ENCODE measurements at regions not wholly inside any gene's neighbourhood (a gene's known extent, or its start where the extent isn't known, plus 50 kb on each side); places are given as distances from the start of the nearest gene placed in this dataset.

DNA sequence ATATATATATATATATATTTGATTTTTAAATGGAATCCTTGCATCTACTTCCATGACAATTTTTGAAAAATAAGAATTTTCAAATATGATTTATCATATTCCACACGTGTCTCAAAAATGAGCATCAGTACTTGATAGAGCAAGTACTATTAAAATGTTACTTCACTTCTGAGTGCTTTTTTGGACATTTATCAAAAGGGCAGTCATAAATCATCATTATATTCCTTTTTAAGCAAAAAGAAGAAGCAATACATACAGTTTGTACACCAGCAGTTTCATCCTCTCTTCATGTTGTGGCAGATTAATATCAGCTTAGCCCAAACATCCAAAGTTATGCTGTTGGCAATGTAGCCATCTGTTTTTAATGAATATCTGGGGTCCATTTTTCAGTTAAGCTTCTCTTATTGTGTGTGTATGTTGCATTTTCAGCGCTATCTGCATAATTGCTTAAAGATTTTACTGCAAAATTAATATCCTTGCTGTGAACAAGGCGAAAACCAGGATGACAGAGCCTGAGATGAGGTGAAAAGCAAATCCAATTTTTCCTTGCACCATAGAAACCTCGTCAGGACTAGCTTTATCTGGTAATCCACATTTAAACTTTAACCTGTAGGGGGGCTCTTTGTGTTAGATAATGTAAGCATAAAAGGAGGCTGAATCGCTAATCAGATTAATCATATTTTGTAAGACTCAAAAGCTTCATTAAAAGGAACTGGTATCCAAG lies 604.9 kb upstream of the AGTR1 start:
- no peaks in the 10 kb centered on the region for H3K36me3 Mint-ChIP-seq (ENCODE audit: insufficient read depth, unreplicated experiment)
- no peaks in the 10 kb centered on the region for H3K4me1 Mint-ChIP-seq (ENCODE audit: insufficient read depth, unreplicated experiment)
- no TSS peak for BruUV-seq (replicated peaks)
- no peak for DNase-seq (ENCODE audit: unreplicated experiment)
- no peak overlapping the region for H3K27ac Mint-ChIP-seq (ENCODE audit: low read depth, unreplicated experiment)
- intact Hi-C loops (cut with micrococcal nuclease): no loop called here
- CTCF ChIA-PET: interaction anchor here (0.6 kb wide), 1 partner anchor 902 kb away, joined by 4 read pairs; no protein-coding TSS in a partner anchor
- POLR2A ChIA-PET: interaction anchor here (0.6 kb wide), 1 partner anchor 1309 kb away, joined by 3 read pairs; no protein-coding TSS in a partner anchor
- no peak overlapping the region for H3K4me3 Mint-ChIP-seq (ENCODE audit: unreplicated experiment)
- TF ChIP-seq CTCF (IDR thresholded peaks at IDR 0.05; ENCODE audit: unreplicated experiment): no peak
- no peaks in the 10 kb centered on the region for H3K9me3 Mint-ChIP-seq (ENCODE audit: unreplicated experiment)
- H3K27me3 Mint-ChIP-seq (ENCODE audit: insufficient read depth, unreplicated experiment): peaks cover 76% of the 10 kb centered on the region

GRCh38 chr3:148093753-148094152 lies 604.0 kb upstream of the AGTR1 start:
- Mint-ChIP-seq H3K36me3 (ENCODE audit: insufficient read depth, unreplicated experiment) (no peaks in the 10 kb centered on the region), H3K4me1 (ENCODE audit: insufficient read depth, unreplicated experiment) (no peaks in the 10 kb centered on the region), H3K27me3 (ENCODE audit: insufficient read depth, unreplicated experiment) (peaks cover 69% of the 10 kb centered on the region), H3K4me3 (ENCODE audit: unreplicated experiment) (no peak overlapping the region), H3K27ac (ENCODE audit: low read depth, unreplicated experiment) (no peak overlapping the region), H3K9me3 (ENCODE audit: unreplicated experiment) (no peaks in the 10 kb centered on the region)
- BruUV-seq (replicated peaks): no TSS peak
- intact Hi-C loops (cut with micrococcal nuclease): no loop called here
- ChIA-PET POLR2A (interaction anchor here (0.6 kb wide), 1 partner anchor 1310 kb away, joined by 3 read pairs; no protein-coding TSS in a partner anchor), CTCF (interaction anchor here (0.7 kb wide), 1 partner anchor 361 kb away, joined by 4 read pairs; no protein-coding TSS in a partner anchor)
- DNase-seq (ENCODE audit: unreplicated experiment): no peak
- TF ChIP-seq CTCF (IDR thresholded peaks at IDR 0.05; ENCODE audit: unreplicated experiment): no peak

- no peaks in the 10 kb centered on the region for H3K4me1 Mint-ChIP-seq (ENCODE audit: insufficient read depth, unreplicated experiment)
- H3K27ac Mint-ChIP-seq (ENCODE audit: low read depth, unreplicated experiment): no peak overlapping the region
- no peak overlapping the region for H3K4me3 Mint-ChIP-seq (ENCODE audit: unreplicated experiment)
- no peak for DNase-seq (ENCODE audit: unreplicated experiment)
- no peaks in the 10 kb centered on the region for H3K36me3 Mint-ChIP-seq (ENCODE audit: insufficient read depth, unreplicated experiment)
- intact Hi-C loops (cut with micrococcal nuclease): no loop called here
- H3K27me3 Mint-ChIP-seq (ENCODE audit: insufficient read depth, unreplicated experiment): peaks cover 55% of the 10 kb centered on the region
- no TSS peak for BruUV-seq (replicated peaks)
- ChIA-PET CTCF (no interaction called here), POLR2A (interaction anchor here (0.5 kb wide), 1 partner anchor 19 kb away, joined by 3 read pairs; no protein-coding TSS in a partner anchor)
- TF ChIP-seq CTCF (IDR thresholded peaks at IDR 0.05; ENCODE audit: unreplicated experiment): no peak
- H3K9me3 Mint-ChIP-seq (ENCODE audit: unreplicated experiment): no peaks in the 10 kb centered on the region
These were observed 601.7 kb upstream of the AGTR1 start for GRCh38 chr3:148095962-148096361.

- ChIA-PET POLR2A (no interaction called here), CTCF (interaction anchor here (0.7 kb wide), 1 partner anchor 18 kb away, joined by 4 read pairs; no protein-coding TSS in a partner anchor)
- Mint-ChIP-seq H3K9me3 (ENCODE audit: unreplicated experiment) (no peaks in the 10 kb centered on the region), H3K4me1 (ENCODE audit: insufficient read depth, unreplicated experiment) (no peaks in the 10 kb centered on the region), H3K4me3 (ENCODE audit: unreplicated experiment) (no peak overlapping the region), H3K27ac (ENCODE audit: low read depth, unreplicated experiment) (no peak overlapping the region), H3K27me3 (ENCODE audit: insufficient read depth, unreplicated experiment) (peaks cover 67% of the 10 kb centered on the region), H3K36me3 (ENCODE audit: insufficient read depth, unreplicated experiment) (no peaks in the 10 kb centered on the region)
- no peak for DNase-seq (ENCODE audit: unreplicated experiment)
- intact Hi-C loops (cut with micrococcal nuclease): no loop called here
- TF ChIP-seq CTCF (IDR thresholded peaks at IDR 0.05; ENCODE audit: unreplicated experiment): no peak
- BruUV-seq (replicated peaks): no TSS peak
These were observed 597.2 kb upstream of the AGTR1 start for GRCh38 chr3:148100476-148100875.
